DMS53 treated with DMSO at 0.1 percent for 48 hours (cell line): ENCODE measurements at regions not wholly inside any gene's neighbourhood (a gene's known extent, or its start where the extent isn't known, plus 50 kb on each side); places are given as distances from the start of the nearest gene placed in this dataset.
"Not testable (repeated sequence)": the region's sequence is repeated elsewhere in the genome, so short reads cannot be mapped to it uniquely, and the experiment has no call there.

Source experiments
- DNase-seq: peaks from one replicate; lab custom pipeline; 2025; ENCODE audit not compliant: unreplicated experiment; lab: John Stamatoyannopoulos, UW

DNA sequence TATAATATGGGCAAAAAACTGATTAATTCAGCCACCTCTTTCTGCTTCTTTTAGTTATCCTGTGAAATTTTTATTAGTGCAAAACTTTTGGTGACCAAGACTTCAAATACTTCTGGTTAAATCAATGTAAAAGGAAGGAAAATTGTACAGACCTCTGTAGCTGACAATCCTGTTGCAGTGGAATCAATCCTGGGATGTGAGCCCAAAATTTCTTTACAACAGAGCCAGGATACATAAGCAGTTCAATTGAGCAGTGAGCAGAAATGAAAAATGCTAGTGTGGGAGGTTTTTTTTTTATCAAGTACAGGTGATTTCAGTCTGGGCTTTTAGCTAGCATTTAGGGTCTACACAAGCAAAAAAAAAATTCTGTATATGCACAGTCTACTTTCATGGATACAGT, 398.0 kb downstream of the OTOL1 start:
- no peak for DNase-seq

DNA sequence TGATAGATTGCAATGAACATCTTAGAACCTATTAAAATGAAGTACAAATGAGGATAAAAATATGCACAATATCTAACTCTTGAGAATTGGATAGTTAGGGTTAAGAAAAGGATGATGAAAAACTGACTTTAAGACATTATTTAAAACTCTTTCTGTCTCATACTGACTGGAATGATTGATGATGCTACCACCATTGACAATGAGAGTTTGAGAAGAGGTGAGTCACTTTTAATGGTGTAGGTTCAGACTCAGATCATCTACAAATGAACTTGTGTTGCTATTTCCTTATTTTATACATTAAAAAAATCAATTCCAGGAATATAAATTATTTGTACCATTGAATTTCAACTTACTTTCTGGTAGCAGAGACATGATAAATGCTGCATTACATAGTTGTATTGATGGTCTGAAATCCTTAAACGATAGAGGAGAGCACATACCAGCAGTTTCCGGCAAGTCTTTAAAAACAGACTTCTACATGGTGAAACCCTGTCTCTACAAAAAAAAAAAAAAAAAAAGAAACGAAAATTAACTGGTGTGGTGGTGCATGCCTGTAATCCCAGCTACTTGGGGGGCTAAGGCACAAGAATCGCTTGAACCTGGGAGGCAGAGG, 409.0 kb downstream of the OTOL1 start:
- no peak for DNase-seq

DNA sequence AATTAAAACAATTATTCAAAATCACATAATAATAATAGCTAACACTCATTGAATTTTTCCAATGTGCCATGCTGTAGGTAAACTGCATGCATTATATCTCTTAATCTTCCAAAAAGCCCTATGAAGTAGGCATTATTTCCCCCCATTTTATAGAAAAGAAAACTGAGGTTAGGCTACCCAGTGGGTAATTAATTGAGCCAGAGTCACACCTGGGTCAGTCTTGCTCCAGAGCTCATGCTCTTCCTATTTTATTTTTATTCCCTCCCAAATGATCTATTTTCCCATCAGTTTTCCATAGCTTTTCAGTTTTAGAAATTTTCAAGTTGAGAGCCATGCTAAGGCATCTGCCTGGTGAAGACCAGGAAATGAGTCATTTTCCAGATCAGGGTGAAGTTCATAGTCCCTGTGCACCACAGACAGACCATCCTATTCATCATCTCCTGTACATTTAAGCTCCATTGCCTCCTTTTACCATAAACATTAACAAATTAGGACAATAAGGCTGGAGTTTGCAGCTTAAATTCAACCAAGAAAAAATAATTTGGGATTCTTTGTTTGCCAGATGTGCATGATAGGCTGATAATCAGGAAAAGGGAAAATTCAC, 417.3 kb downstream of the OTOL1 start:
- DNase-seq, result no peak

DNA sequence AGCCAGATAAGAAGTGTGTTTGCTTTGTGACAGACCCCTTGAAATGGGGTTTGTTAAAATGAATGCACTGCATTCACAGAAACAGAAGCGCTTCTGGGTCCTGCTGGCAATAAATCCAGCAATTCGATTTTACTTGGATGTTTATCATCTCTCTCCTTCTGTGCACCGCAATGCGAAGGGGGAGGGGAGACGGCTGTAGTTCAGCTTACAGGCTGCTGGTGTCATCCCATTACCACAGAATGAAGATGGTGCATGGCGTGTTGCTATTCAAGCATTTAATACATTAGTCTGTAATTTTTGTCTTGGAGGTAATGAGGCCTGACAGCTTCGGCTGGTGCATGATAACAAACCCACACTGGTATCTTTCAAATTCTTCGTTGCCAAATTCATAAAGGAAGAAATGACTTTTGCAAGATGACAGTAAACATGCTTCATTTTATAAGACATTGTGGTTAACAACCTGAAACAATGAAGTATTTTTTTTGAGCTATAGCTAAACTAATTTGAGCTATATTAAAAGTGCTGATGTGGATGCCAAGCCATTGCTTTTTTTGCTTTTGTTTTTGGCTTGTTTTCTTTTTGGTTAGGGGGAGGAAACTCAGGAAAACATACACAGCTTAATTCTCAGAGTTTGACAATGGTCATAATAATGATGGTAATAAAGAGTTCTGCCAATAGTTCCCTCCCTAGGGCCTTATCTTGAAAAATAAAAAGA, 418.3 kb downstream of the OTOL1 start:
- DNase-seq, result no peak

GRCh38 chr3:161915418-161915750, 418.8 kb downstream of the OTOL1 start:
- no peak for DNase-seq

- no peak for DNase-seq
These were observed 423.6 kb downstream of the OTOL1 start for GRCh38 chr3:161920196-161920595.

- no peak for DNase-seq
These were observed 429.2 kb downstream of the OTOL1 start for GRCh38 chr3:161925749-161926360.

GRCh38 chr3:161927131-161927530, 430.5 kb downstream of the OTOL1 start:
- no peak for DNase-seq

DNA sequence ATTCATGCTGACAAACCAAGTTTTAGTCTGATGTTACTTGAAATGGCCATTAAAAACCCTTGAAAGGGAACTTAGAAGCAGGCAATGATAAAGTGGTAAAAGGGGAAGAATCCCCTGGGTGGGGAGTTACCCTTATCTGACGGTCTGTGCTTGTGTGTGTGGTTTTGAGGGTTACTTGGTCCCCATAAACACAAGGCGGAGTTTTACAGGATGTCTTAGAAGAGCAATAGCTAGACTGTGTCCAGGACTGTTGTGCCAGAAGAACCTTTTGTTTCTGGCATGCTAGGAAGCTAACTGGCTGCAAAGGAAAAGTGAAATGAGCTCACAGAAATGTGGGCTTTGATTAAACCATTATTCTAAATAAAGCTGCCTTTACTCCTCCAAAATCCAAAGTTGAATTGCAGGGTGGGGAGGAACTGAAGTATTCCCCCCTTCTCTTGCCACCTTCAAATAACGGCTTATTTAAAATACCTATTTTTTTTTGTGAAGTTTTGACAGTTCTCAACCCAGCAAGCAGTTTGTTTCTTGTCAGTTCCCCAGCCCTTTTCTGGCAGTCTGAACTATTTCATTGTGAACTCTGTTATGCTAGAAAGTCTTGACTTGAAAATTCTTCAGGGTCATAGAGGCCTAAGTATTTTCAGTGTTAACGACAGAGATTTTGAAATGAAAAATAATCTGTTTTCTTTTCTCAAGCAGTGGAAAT, 443.5 kb downstream of the OTOL1 start:
- no peak for DNase-seq

DNA sequence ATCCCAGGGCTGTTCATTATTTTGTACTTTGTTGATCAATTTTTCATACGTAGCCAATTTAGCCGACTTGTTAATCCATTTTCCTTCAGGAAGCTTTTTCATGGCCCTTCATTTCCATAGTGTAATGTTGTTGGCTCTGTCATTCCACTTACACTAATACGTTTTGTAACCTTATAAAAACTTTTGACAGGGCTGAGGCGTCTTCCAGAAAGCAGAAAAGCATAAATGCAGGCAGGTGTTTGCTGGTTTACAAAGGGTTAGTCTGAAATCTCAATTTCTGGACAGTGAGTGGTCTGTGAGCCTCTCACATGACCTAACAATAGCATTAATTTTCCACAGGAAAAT, 444.0 kb downstream of the OTOL1 start:
- no peak for DNase-seq

DNA sequence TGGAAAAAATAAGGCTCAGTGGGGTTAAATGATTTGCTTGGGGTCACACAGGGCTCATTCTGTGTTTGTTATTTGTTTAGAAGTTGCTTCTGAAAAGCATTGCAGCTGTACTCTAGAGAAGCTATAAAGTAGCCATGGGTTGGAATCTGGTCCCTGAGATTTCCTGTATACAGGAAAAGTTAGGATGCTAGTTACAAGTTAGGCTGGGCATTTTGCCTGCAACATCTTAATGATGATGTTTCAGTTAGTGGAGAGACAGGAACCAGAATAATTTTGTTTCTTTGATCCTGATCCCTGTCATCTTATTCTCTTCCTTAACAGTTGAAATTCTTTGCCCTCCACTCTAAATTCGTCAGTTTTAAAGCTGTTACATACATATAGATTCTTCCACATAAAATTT, 445.3 kb downstream of the OTOL1 start:
- no peak for DNase-seq

DNA sequence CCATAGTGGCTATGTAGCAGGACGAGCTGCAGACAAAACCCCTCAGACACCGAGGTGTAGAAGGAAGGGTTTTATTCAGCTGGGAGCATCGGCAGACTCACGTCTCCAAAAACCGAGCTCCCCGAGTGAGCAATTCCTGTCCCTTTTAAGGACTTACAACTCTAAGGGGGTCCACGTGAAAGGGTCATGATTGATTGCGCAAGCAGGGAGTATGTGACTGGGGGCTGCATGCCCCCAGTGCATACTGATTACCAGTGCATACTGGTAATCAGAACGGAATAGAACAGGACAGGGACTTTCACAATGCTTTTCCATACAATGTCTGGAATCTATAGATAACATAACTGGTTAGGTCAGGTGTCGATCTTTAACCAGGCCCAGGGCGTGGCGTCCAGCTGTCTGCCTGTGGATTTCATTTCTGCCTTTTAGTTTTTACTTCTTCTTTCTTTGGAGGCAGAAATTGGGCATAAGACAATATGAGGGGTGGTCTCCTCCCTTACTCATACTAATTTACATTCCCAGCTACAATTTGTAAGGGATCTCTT, 447.3 kb downstream of the OTOL1 start:
- DNase-seq, result not testable (repeated sequence)

DNA sequence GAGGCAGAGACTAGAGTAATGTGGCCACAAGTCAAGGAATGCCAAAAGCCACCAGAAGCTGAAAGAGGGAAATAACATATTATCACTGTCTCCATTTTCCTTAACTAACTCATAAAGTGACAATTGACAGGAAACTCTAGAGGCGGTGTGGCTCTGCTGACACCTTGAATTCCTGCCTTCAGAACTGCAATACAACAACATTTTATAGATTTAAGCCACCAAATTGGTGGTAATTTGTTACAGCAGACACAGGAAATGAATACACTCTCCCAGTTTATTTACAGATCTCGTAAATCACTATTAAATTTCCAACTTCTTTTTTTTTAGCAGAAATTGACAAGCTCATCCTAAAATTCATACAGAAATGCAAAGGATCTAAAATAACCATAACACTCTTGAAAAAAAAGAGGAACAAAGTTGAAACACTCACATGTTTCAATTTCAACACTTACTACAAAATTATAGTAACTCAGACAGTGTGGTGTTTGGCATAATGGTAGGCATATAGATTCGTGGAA, 449.9 kb downstream of the OTOL1 start:
- DNase-seq, result no peak

- no peak for DNase-seq
These were observed 453.8 kb downstream of the OTOL1 start for GRCh38 chr3:161950318-161950868.

- DNase-seq, result no peak
These were observed 460.9 kb downstream of the OTOL1 start for GRCh38 chr3:161957467-161957866.

- DNase-seq, result no peak
These were observed 468.2 kb downstream of the OTOL1 start for GRCh38 chr3:161964857-161965256.

DNA sequence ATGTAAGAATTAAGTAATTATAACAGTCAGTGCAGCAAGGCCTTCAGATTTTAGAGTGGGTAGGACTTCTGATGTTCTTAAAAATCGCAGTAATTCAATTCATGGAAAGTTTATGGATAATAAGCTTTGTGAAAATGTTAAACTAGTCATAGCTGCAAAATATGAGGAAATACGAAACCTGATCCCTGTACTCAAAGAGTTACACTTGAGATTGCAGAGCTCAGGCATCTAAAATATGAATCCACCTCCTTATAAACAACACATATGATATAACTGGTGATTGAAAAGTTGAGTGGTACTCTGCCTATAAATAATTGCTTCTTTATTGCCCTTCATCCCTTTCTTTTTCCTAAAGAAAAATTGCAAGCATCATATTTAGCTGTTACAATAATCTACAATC, 473.3 kb downstream of the OTOL1 start:
- DNase-seq, result peak; percentile 4

- no peak for DNase-seq
These were observed 478.6 kb downstream of the OTOL1 start for GRCh38 chr3:161975201-161975600.

DNA sequence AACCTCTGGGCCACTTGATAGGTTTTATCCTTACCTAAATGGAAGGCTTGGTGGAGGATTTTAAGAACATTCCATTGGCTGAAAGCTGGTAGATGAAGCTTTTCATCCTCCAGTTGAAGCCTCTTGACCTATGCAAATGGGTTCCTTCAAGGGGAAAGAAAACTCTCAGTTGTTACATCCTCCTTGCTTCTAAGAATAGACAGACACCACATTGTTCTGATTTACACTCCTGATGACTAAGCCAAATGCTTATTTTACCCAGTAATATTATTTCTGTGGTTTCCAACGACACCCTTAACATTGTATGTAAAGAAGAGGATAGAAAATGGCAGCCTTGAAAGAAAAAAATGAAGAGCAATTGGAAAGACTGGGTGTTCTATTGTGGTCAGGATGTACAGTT, 480.5 kb downstream of the OTOL1 start:
- DNase-seq, result no peak

GRCh38 chr3:161977850-161978249, 481.2 kb downstream of the OTOL1 start:
- no peak for DNase-seq

- no peak for DNase-seq
These were observed 491.3 kb downstream of the OTOL1 start for GRCh38 chr3:161987933-161988332.
